GM21381 (cell line): ENCODE measurements at regions not wholly inside any gene's neighbourhood (a gene's known extent, or its start where the extent isn't known, plus 50 kb on each side); places are given as distances from the start of the nearest gene placed in this dataset.
"Not testable (repeated sequence)": the region's sequence is repeated elsewhere in the genome, so short reads cannot be mapped to it uniquely, and the experiment has no call there.

ENCODE experiments used
- ATAC-seq: cut with Tn5 transposase; IDR thresholded peaks from one replicate; pipeline ENCODE4 v1.9.1; 2021; ENCODE audit warnings: mild to moderate bottlenecking, moderate library complexity; ENCODE audit not compliant: unreplicated experiment

- no peak for ATAC-seq
Observed at GRCh38 chr12:91289906-91290305, 107.3 kb upstream of the DCN start.

DNA sequence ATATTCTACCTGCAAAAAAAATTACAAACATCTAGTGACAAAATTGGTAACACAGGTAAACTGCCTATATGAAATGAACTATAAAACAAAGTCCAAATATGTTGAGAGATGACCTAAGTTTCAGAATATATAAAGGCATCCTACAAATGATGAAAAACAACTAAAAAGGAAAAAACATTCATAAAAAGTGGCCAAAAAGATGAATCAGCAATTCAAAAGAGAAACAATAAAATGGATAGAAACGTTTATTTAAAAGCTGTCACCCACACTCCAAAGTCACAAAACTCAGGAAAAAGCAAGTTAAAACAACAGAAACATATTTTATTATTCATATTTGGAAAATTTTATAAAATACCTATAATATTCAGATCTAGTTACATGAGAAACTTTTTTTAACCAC lies 106.5 kb upstream of the DCN start:
- ATAC-seq: no peak

- no peak for ATAC-seq
Observed at GRCh38 chr12:91287753-91288152, 105.1 kb upstream of the DCN start.

DNA sequence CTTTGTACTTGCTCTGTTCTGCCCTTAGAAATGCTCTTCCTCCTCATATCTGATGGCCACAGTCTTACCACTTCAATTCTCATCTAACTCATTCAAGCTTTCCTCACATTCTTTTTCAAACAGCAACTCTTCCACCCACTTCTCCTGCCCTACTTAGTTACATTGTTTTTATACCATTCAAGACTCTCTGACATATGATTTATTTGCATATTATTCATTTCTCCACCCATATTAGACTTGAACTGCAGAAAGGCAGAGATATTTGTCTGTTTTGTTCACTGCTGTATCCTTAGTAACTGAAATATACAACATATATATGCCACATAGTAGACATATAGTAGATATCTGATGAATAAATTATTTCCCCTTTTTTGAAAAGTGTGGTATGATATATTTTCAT lies 95.5 kb upstream of the DCN start:
- no peak for ATAC-seq

DNA sequence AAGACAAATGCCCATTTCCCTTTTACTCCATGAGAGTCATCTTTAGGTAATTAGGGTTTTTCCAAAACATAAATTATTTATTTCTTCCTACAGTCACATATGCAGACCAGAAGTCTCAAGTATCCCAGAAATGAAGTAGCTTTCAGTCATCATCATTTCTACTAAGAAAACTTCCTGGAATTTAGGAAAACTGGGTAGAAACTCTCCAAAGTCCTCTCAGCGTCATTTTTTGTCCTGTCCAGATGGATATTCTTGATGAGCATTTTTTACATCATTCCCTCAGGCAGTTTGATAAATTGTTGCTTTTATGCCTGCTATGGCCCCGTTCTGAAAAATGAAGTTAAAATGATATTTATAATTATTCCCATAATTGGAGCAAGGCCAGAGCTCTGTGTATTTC lies 93.9 kb upstream of the DCN start:
- no peak for ATAC-seq

DNA sequence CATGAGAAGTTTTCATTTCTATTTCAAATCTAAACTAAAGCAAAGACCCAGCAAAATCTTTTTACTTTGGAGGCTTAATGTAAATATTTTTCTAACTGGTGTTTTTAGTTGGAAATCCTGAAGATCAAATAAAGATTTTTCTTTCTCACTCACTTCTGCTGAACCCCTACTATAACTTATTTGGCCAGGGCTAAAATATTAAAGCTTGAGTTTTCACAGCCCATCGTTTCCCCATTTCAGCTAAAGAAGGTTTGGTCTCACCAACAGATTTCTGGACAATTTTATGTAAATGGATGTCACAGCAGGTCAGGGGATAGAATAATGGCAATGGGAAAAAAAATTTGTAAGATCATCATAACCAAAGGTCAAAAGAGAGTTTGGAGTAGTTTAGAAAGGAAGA lies 92.7 kb upstream of the DCN start:
- ATAC-seq: no peak

GRCh38 chr12:91274916-91275315 lies 92.3 kb upstream of the DCN start:
- ATAC-seq: no peak

- ATAC-seq: no peak
Observed at GRCh38 chr12:91273560-91273959, 90.9 kb upstream of the DCN start.

DNA sequence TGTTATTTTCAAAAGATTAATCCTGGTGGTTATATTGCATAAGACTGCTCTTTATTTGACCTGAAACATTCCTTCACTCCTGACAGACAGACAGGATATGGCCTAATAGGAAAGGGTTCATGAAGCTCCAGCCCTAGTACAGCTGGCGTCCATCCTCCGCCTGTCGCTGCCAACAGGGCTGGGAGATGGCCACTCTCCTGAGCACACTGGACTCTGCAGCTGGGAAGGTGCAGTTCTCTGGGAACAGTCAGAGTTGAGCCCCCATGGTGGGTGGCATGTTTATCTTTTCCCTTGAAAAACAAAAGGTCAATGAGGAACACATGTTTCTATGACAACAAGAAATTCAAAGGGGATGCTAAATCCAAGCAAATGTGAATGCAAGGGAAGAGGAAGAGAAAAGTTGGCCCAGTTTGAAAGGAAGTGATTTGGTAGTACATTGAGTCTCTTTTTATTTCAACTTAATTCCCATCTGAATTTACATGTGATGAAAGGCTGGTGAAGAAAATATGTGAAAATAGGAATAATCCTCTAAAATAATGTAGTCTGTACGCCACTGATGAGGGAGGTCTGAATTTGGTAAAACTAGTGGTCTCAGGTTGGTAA lies 89.9 kb upstream of the DCN start:
- no peak for ATAC-seq

- no peak for ATAC-seq
Observed at GRCh38 chr12:91271185-91271584, 88.6 kb upstream of the DCN start.

- no peak for ATAC-seq
Observed at GRCh38 chr12:91267039-91267438, 84.4 kb upstream of the DCN start.

DNA sequence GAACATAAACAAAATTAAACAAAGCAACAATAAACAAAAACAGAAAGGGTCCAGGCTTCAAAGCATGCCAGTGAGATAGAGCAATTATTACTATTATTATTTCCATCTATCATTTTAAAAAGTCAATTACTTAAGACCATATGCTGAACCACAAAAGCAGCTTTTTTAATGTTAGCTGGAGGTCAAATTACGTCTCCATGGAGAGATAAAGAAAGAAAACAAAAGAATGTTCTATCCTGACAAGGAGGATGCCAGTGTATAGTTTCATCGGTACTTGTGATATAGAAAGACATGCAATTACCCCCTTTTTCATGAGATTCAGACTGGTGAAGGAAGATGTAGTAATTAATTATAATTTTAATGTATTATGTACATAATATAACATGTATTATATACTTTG lies 81.6 kb upstream of the DCN start:
- no peak for ATAC-seq

DNA sequence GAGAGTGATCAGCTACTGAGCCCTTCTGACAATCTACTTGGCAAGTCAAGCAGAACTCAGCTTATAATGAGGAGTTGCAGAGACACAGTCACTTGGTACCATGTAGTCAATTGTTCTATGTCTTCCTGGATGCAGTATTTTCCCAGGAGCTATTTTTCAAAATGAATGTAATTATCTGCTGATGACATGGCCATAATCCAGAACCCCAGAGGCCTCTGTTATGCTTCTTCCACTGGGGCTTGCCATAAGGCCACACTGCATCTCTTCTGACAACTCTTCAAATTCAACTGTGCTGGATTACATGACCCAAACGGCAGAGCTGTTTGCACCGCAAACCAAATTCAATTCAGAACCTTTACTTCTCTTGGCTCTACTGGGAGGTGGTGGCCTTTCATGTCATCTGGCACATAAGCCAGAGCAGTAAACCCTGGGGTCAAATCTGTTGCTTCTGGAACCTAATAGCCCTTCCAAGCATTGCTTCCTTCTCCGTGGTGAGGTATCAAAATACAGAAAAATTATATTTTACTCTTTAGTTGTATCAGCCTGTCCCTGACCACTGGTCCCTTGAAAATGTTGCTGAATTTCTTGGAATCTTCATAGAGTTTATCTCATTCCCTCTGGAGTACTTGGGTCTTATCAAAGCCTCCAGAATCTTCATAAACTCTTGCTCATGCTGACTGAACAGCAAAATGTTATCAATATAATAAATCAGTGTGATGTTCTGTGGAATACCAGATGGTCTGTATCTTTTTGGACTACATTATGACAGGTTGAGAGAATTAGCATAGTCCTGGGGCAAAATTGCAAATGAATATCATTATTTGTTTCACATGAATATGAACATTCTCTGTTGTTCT lies 79.4 kb upstream of the DCN start:
- no peak for ATAC-seq

DNA sequence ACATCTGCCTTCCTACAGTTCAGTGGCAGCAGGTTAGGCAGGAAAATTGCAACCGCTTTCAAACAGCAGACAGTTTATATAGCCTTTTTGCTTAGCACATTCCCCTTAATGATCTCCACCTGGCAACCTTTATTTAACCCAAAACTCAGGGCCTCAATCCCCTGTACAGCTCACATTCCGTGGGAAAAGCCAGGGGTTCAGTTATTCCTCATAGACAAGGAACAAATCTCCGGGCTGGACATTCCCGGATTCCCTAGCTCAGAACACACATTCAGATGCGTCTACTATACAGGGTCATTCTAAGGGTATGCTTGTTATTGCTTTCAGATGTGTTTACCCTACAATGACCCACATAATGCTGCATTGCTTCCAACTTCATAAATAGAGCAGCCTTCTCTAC lies 73.8 kb upstream of the DCN start:
- no peak for ATAC-seq

DNA sequence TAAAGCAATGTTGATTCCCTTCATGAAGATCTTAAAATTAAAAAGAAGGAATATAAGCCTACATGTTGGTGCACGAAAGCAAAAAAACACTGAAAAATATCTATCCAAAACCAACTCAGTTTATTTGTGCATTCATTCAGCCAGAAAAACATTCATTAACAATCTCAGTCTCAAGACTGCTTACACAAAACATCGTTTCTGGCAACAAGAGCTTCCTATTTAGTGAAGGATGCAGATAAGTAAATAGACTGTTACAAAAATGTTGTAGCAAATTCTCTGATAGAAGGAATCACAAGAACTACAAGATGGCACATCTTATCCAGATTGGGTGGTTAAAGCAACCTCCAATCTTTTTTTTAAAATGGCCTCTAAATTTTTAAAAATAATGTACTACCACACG lies 69.7 kb upstream of the DCN start:
- ATAC-seq: no peak

- no peak for ATAC-seq
Observed at GRCh38 chr12:91250273-91250665, 67.7 kb upstream of the DCN start.

- no peak for ATAC-seq
Observed at GRCh38 chr12:91249518-91250272, 67.1 kb upstream of the DCN start.

DNA sequence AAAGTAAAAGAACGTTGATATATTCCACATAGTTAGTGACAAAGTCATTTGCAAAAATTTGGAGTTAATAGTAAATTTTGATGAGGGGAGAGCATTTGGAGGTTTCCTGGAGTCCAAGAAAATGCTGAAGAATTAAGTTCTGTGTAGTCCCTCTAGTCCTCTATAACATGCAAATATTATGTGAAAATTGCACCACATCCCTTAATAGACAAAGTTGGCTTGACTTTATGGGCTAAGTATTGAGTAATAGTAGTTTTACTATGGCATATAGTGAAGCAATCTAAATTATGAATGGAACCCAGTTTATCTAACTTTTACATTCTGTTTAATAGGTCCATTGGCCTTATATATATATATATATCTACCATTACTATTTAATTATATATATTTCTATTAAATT lies 66.4 kb upstream of the DCN start:
- no peak for ATAC-seq

- ATAC-seq: not testable (repeated sequence)
Observed at GRCh38 chr12:91243177-91243576, 60.6 kb upstream of the DCN start.

- ATAC-seq: no peak
Observed at GRCh38 chr12:91241756-91242155, 59.1 kb upstream of the DCN start.

DNA sequence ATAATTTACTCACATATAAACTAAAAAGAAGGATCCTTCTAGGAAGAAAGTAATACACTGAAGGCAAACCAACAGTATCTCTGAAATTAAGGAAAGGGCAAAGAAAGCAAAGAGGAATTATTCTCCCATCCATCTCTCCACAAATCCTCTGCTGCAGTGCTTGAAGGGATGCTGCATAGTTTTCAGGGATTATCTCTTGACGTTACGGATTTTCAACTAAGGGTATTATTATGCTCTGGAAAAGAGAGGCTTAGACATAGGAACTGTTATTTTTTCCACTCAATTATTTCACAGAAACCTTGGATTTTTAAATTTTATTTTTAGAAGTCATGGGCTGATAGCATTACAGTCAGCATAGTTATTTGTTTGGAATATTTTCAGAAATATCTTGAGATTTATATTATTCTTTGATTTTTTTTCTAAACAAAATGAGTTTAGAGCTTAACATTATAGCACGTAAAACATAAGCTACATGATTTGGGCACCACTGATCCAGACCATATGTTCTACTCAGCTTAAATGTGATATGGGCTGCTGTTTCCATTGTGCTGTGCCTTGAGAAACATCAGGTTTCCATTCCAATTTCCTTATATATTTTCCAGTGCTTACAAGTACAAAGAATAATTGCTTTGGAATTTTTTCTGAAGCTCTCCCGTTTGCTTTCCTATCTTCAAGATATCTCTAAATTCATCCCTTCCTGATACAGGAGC lies 57.9 kb upstream of the DCN start:
- ATAC-seq: no peak
